OCI-LY1 (cell line): ENCODE measurements at regions not wholly inside any gene's neighbourhood (a gene's known extent, or its start where the extent isn't known, plus 50 kb on each side); places are given as distances from the start of the nearest gene placed in this dataset.

ENCODE experiments used
- CTCF ChIP-seq: fragments of 200-600 bp; sonication (generic), shearing (Covaris generic); IDR thresholded peaks from 2 replicates; pipeline ENCODE4 v1.5.1; 2017; ENCODE audit warnings: mild to moderate bottlenecking, antibody characterized with exemption, low read length, moderate library complexity, mixed read lengths
- EZH2 ChIP-seq: fragments of 200-600 bp; sonication (generic), shearing (Covaris generic); IDR thresholded peaks from 2 replicates; pipeline ENCODE4 v1.8.0; 2017; ENCODE audit warnings: borderline replicate concordance, mixed run types, mild to moderate bottlenecking, antibody characterized with exemption, low read length, moderate library complexity, mixed read lengths

- TF ChIP-seq CTCF = no peak
- TF ChIP-seq EZH2 = no peak
These were observed 115.6 kb upstream of the RUNX3 start for GRCh38 chr1:25045480-25046193.
